WTC11 (cell line): ENCODE measurements at regions not wholly inside any gene's neighbourhood (a gene's known extent, or its start where the extent isn't known, plus 50 kb on each side); places are given as distances from the start of the nearest gene placed in this dataset.

Experiments
- ATAC-seq: fragments of 200-7000 bp; cut with Tn5 transposase; 2 replicates; pipeline ENCODE4 v1.10.0; 2021; ENCODE audit warnings: mild to moderate bottlenecking, moderate library complexity
- CTCF ChIA-PET: fragments of 300-600 bp; sonication (Branson Sonifier 250); formaldehyde crosslinking; loops from one replicate; lab custom pipeline; 2021; ENCODE audit warnings: antibody characterized with exemption; lab: Charles Lee
- POLR2A ChIA-PET: fragments of 350-600 bp; sonication (Branson Sonifier 250); formaldehyde crosslinking; loops from one replicate; lab custom pipeline; 2021; ENCODE audit warnings: antibody characterized with exemption; lab: Charles Lee
- DNase-seq: peaks from one replicate; pipeline ENCODE4 v3.0.0; 2021; ENCODE audit warnings: low spot score
- H3K27ac Mint-ChIP-seq: 2 replicates; pipeline ENCODE4 v1.8.0; 2021; ENCODE audit warnings: mixed read lengths
- H3K27me3 Mint-ChIP-seq: 2 replicates; pipeline ENCODE4 v1.8.0; 2021; ENCODE audit warnings: low read depth, mild to moderate bottlenecking, moderate library complexity, mixed read lengths
- H3K36me3 Mint-ChIP-seq: 2 replicates; pipeline ENCODE4 v1.8.0; 2021; ENCODE audit warnings: mixed read lengths
- H3K4me1 Mint-ChIP-seq: 2 replicates; pipeline ENCODE4 v1.8.0; 2022; ENCODE audit warnings: mixed read lengths
- H3K4me3 Mint-ChIP-seq: 2 replicates; pipeline ENCODE4 v1.8.0; 2021; ENCODE audit warnings: mild to moderate bottlenecking, moderate library complexity, mixed read lengths
- H3K9me3 Mint-ChIP-seq: 2 replicates; pipeline ENCODE4 v1.8.0; 2021; ENCODE audit warnings: mixed read lengths
- ARID4B ChIP-seq: sonication (generic); formaldehyde crosslinking; IDR thresholded peaks from 2 replicates; pipeline ENCODE4 v1.8.0; 2023; ENCODE audit warnings: missing genetic modification reagents, mild to moderate bottlenecking, borderline replicate concordance
- ATF1 ChIP-seq: sonication (generic); formaldehyde crosslinking; IDR thresholded peaks from 2 replicates; pipeline ENCODE4 v1.8.1; 2023; ENCODE audit warnings: mild to moderate bottlenecking, moderate library complexity, missing genetic modification reagents
- CDX4 ChIP-seq: fragments of 250-450 bp; sonication (Bioruptor Pico); IDR thresholded peaks from 2 replicates; pipeline ENCODE4 v1.9.0; 2021; ENCODE audit warnings: moderate library complexity, mild to moderate bottlenecking, inconsistent platforms, borderline replicate concordance
- E2F5 ChIP-seq: sonication (generic); formaldehyde crosslinking; IDR thresholded peaks from 2 replicates; pipeline ENCODE4 v1.8.1; 2022; ENCODE audit warnings: mild to moderate bottlenecking, moderate library complexity, missing genetic modification reagents
- ELF4 ChIP-seq: sonication (generic); formaldehyde crosslinking; IDR thresholded peaks from 2 replicates; pipeline ENCODE4 v1.8.1; 2022; ENCODE audit warnings: low read depth, mild to moderate bottlenecking, moderate library complexity, missing genetic modification reagents
- EMX1 ChIP-seq: fragments of 250-450 bp; sonication (Bioruptor Pico); IDR thresholded peaks from 2 replicates; pipeline ENCODE4 v1.8.0; 2021; ENCODE audit warnings: mild to moderate bottlenecking
- ETV6 ChIP-seq: sonication (generic); formaldehyde crosslinking; IDR thresholded peaks from 2 replicates; pipeline ENCODE4 v1.8.1; 2022; ENCODE audit warnings: mild to moderate bottlenecking, missing genetic modification reagents
- GTF2I ChIP-seq: fragments of 250-450 bp; sonication (Bioruptor Pico); conservative IDR thresholded peaks from 2 replicates; pipeline ENCODE4 v1.4.0; 2021; ENCODE audit warnings: mild to moderate bottlenecking
- IRF2 ChIP-seq: sonication (generic); formaldehyde crosslinking; IDR thresholded peaks from 2 replicates; pipeline ENCODE4 v1.8.0; 2022; ENCODE audit warnings: low read depth, missing genetic modification reagents, borderline replicate concordance
- KAT7 ChIP-seq: sonication (generic); formaldehyde crosslinking; IDR thresholded peaks from 2 replicates; pipeline ENCODE4 v1.8.1; 2023; ENCODE audit warnings: missing genetic modification reagents, mild to moderate bottlenecking, borderline replicate concordance
- NFE2L1 ChIP-seq: sonication (generic); formaldehyde crosslinking; IDR thresholded peaks from 2 replicates; pipeline ENCODE4 v1.8.1; 2023; ENCODE audit warnings: missing genetic modification reagents
- OVOL2 ChIP-seq: fragments of 250-450 bp; sonication (Bioruptor Pico); IDR thresholded peaks from 2 replicates; pipeline ENCODE4 v1.9.0; 2021; ENCODE audit warnings: mild to moderate bottlenecking, borderline replicate concordance
- RELA ChIP-seq: sonication (generic); formaldehyde crosslinking; IDR thresholded peaks from 2 replicates; pipeline ENCODE4 v1.8.1; 2022; ENCODE audit warnings: missing genetic modification reagents, mild to moderate bottlenecking, borderline replicate concordance
- SMAD4 ChIP-seq: sonication (generic); formaldehyde crosslinking; IDR thresholded peaks from 2 replicates; pipeline ENCODE4 v1.8.0; 2022; ENCODE audit warnings: mild to moderate bottlenecking, missing genetic modification reagents
- SP1 ChIP-seq: sonication (generic); formaldehyde crosslinking; conservative IDR thresholded peaks from 2 replicates; pipeline ENCODE4 v1.8.1; 2022; ENCODE audit warnings: missing genetic modification reagents
- TEAD4 ChIP-seq: sonication (generic); formaldehyde crosslinking; IDR thresholded peaks from 2 replicates; pipeline ENCODE4 v1.8.0; 2022; ENCODE audit warnings: mild to moderate bottlenecking, missing genetic modification reagents
- TP53 ChIP-seq: sonication (generic); formaldehyde crosslinking; IDR thresholded peaks from 2 replicates; pipeline ENCODE4 v1.8.1; 2023; ENCODE audit warnings: mild to moderate bottlenecking, missing genetic modification reagents
- ZBTB21 ChIP-seq: sonication (generic); formaldehyde crosslinking; IDR thresholded peaks from 2 replicates; pipeline ENCODE4 v1.8.1; 2023; ENCODE audit warnings: mild to moderate bottlenecking, missing genetic modification reagents, borderline replicate concordance
- ZNF121 ChIP-seq: sonication (generic); formaldehyde crosslinking; IDR thresholded peaks from 2 replicates; pipeline ENCODE4 v1.8.0; 2023; ENCODE audit warnings: missing genetic modification reagents
- ZNF219 ChIP-seq: sonication (generic); formaldehyde crosslinking; IDR thresholded peaks from 2 replicates; pipeline ENCODE4 v1.8.0; 2023; ENCODE audit warnings: missing genetic modification reagents, mild to moderate bottlenecking, borderline replicate concordance
- ZNF281 ChIP-seq: sonication (generic); formaldehyde crosslinking; IDR thresholded peaks from 2 replicates; pipeline ENCODE4 v1.8.0; 2023; ENCODE audit warnings: mild to moderate bottlenecking, missing genetic modification reagents
- ZNF423 ChIP-seq: fragments of 250-450 bp; sonication (Bioruptor Pico); IDR thresholded peaks from 2 replicates; pipeline ENCODE4 v2.1.2; 2022; ENCODE audit warnings: mild to moderate bottlenecking, moderate library complexity
- ZNF671 ChIP-seq: fragments of 250-450 bp; sonication (Bioruptor Pico); IDR thresholded peaks from 2 replicates; pipeline ENCODE4 v1.8.0; 2021; ENCODE audit warnings: mild to moderate bottlenecking
- TF ChIP-seq, protein P1 (sequence below): sonication (generic); formaldehyde crosslinking; IDR thresholded peaks from 2 replicates; pipeline ENCODE4 v1.8.1; 2023; ENCODE audit warnings: mild to moderate bottlenecking, missing genetic modification reagents, moderate library complexity
- TF ChIP-seq, protein P2 (sequence below): fragments of 250-450 bp; sonication (Bioruptor Pico); IDR thresholded peaks from 2 replicates; pipeline ENCODE4 v2.1.2; 2022; ENCODE audit warnings: mild to moderate bottlenecking, moderate library complexity

DNA sequence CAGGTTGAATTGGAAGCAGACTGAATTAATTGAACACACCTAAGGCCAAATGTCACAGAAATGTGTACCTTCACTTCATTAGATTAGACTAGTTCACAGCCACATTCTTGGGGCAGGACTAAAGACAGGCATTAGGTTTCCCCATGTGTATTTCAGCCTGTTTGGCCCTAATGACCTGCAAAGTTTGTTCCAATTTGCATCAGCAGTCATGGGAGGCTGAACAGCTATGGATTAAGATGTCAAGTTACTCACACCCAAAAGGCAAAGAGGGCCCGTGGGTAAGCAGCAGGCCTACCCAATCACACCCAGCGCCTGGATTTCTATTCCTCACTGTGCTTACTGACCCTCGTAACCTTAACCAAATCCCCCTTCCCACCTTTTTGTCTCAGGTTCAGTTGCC lies 99.6 kb upstream of the RIOK3 start:
- ATAC-seq (no peak), DNase-seq (no peak)
- Mint-ChIP-seq H3K9me3 (no peaks in the 10 kb centered on the region), H3K4me1 (peaks cover 14% of the 10 kb centered on the region), H3K36me3 (peaks cover 14% of the 10 kb centered on the region), H3K27ac (no peak overlapping the region), H3K4me3 (no peak overlapping the region), H3K27me3 (no peaks in the 10 kb centered on the region)
- TF ChIP-seq TP53: no peak
- TF ChIP-seq GTF2I (CRISPR knock-in tag): no peak
- no peak for TF ChIP-seq ZNF281 (CRISPR knock-in tag)
- TF ChIP-seq ARID4B (CRISPR knock-in tag): no peak
- no peak for TF ChIP-seq IRF2 (CRISPR knock-in tag)
- TF ChIP-seq TEAD4: no peak
- TF ChIP-seq CDX4 (CRISPR knock-in tag): no peak
- no peak for TF ChIP-seq RELA (CRISPR knock-in tag)
- TF ChIP-seq ZNF671: no peak
- TF ChIP-seq ZNF121: no peak
- ChIA-PET CTCF (interaction anchor here (1.1 kb wide), 1 partner anchor 25 kb away, joined by 3 read pairs; no protein-coding TSS in a partner anchor), POLR2A (interaction anchor here (0.7 kb wide), 1 partner anchor 34 kb away, joined by 4 read pairs; no protein-coding TSS in a partner anchor)

DNA sequence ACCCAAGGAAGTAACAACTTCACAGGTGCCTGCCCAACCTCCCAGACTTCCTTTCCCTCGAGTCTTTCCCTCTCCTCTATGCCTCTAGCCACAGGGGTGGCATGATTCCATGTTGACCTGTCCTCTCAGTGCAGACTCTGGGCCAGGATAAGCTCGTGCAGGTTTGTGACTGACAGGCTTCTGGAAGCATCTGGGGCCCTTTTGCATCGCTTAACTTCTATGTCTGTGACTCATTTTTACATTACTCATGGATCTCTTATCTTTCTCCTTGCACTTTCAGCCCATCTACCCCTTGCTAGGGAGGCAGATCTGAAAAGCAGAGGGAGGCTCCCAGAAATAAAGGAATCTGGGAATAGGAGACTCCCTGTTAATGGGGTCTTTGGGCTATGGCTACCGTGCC lies 98.5 kb upstream of the RIOK3 start:
- Mint-ChIP-seq H3K36me3 (peaks cover 19% of the 10 kb centered on the region), H3K27ac (no peak overlapping the region), H3K4me1 (peaks cover 18% of the 10 kb centered on the region), H3K27me3 (no peaks in the 10 kb centered on the region), H3K9me3 (no peaks in the 10 kb centered on the region; the same call in 1 of the 2 replicates), H3K4me3 (no peak overlapping the region)
- DNase-seq: no peak
- ATAC-seq: no peak
- CTCF ChIA-PET: interaction anchor here (0.7 kb wide), 1 partner anchor 172 kb away, joined by 5 read pairs; no protein-coding TSS in a partner anchor
- POLR2A ChIA-PET: interaction anchor here (0.6 to 0.7 kb wide), 2 partner anchors 23 to 156 kb away, joined by 3 to 7 read pairs; no protein-coding TSS in a partner anchor
- TF ChIP-seq ATF1 (CRISPR knock-in tag) (no peak), NFE2L1 (CRISPR knock-in tag) (no peak), IRF2 (CRISPR knock-in tag) (no peak), ZNF423 (no peak), ZNF121 (no peak), ZBTB21 (CRISPR knock-in tag) (no peak), SP1 (CRISPR knock-in tag) (no peak), OVOL2 (no peak), EMX1 (no peak), ZNF219 (no peak), ETV6 (no peak), ELF4 (no peak), KAT7 (no peak), E2F5 (CRISPR knock-in tag) (no peak), TEAD4 (no peak), SMAD4 (CRISPR knock-in tag) (no peak)
- TF ChIP-seq, protein P1, sequence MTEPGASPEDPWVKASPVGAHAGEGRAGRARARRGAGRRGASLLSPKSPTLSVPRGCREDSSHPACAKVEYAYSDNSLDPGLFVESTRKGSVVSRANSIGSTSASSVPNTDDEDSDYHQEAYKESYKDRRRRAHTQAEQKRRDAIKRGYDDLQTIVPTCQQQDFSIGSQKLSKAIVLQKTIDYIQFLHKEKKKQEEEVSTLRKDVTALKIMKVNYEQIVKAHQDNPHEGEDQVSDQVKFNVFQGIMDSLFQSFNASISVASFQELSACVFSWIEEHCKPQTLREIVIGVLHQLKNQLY: no peak
- TF ChIP-seq, protein P2, sequence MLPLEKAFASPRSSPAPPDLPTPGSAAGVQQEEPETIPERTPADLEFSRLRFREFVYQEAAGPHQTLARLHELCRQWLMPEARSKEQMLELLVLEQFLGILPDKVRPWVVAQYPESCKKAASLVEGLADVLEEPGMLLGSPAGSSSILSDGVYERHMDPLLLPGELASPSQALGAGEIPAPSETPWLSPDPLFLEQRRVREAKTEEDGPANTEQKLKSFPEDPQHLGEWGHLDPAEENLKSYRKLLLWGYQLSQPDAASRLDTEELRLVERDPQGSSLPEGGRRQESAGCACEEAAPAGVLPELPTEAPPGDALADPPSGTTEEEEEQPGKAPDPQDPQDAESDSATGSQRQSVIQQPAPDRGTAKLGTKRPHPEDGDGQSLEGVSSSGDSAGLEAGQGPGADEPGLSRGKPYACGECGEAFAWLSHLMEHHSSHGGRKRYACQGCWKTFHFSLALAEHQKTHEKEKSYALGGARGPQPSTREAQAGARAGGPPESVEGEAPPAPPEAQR (CRISPR knock-in tag): no peak
